Stimulated activated CD4-positive, alpha-beta T cell treated with anti-CD3 and anti-CD28 coated beads, TNF-alpha, amount 100 ng/mL, for 4 hours (primary cell): ENCODE measurements at regions not wholly inside any gene's neighbourhood (a gene's known extent, or its start where the extent isn't known, plus 50 kb on each side); places are given as distances from the start of the nearest gene placed in this dataset.
"Not testable (repeated sequence)": the region's sequence is repeated elsewhere in the genome, so short reads cannot be mapped to it uniquely, and the experiment has no call there.

ENCODE experiments used
- DNase-seq, 3 experiments: peaks; one replicate each; pipeline ENCODE4 v3.0.0-alpha.2; 2020; ENCODE audit warnings: low read depth in 3 of 3

DNA sequence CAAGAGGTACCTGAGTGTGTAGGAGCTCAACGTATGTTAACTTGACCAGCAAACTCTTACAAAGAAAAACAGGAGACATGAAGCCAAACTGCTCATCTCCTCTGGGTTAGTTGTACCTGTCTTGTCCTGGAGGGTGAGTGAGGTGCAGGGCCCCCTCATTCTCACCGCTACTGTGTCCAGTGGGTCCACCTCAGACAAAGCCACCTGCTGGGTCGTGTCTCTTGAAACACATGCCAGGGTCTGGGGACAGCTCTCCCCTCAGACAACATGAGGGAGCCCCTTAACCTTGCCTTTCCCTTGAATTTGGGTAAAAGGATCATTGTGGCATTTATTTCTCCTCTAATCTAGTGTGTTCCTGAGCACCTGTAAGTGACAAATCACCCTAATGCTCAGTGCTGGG is 185.6 kb downstream of the TLE3 start:
- no peak for DNase-seq

DNA sequence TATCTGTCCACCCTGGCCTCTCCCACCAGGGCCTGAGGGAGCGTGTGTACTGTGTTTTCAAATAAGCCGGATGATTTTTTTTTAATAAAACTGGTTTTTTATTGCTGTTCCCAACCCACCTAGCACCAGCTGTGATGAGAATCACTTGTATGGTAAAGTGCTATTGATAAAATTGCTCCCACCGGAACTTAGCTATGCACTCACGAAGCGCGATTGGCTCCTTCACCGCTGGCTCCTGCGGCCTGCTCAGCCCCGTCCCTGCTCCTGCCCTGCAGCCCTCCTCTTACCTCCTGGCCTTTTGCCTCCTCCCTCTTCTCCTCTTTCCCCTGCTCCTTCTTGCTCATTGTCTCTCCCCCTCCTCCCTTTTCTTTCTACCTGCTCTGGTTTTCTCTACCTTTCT is 183.7 kb downstream of the TLE3 start:
- no peak for DNase-seq

DNA sequence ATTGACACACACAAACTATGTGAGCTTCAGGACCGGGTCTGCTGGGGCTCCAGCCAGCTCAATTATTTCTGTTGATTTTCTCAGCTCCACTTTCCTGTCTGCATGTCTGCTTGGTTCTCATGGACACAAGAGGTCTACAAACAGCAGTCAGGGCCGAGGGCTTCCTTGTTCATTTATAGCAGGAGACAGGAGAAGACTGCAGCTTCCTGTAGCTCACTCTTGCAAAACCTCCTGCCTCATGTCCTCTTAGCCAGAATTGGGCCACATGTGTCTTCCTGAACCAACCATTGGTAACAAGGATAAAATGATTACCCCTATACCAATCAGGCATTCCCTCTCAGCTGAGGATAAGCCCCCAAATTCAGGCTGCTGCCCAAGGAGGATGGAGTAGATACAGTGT is 182.8 kb downstream of the TLE3 start:
- no peak for DNase-seq

DNA sequence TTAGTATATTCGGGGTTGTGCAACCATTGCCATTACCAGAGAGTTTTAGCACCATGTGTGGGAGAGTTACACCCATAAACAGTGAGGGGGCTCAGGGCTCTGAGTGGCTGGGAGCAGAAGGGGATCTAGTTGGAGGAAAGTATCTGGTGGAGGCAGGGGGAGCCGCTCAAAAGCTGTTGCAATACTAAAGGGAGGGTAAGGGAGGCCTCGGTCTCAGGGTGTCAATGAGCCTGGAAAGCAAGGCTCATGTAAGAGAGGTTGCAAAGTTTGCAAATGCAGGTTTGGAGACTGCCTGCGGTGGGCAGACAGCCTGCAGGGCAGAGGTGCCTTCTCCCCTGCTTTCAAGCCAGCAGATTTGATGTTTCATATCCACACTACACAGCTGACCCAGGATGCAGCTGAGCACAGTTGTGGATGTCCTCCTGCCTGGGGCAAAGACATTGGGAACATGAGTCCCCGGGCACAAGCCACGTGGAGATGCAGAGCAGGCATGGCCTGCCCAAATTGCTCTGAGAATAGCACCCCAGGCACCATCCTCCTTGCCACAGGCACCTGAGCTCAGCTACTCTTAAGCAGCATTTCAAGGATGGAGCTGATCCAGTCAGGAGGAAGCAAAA is 181.4 kb downstream of the TLE3 start:
- DNase-seq = no peak

DNA sequence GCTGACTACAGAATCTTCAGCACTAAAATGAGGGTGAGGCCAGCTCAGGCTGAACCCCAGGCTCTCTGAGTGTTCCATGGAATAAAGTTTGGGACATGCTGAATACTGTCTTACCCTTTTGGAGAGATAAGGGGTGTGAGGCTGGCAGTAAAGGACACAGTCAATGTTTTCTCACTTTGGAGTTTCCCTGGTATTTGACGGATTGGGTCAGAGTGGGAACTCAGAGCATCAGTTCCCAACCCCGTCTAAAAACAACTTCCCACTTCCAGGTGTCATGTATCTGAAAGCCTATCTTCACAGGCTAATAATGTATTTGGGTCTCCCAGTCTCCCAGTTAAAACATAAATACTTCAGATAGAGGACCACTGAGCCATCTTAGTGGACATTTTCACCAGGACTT is 180.7 kb downstream of the TLE3 start:
- no peak for DNase-seq

DNA sequence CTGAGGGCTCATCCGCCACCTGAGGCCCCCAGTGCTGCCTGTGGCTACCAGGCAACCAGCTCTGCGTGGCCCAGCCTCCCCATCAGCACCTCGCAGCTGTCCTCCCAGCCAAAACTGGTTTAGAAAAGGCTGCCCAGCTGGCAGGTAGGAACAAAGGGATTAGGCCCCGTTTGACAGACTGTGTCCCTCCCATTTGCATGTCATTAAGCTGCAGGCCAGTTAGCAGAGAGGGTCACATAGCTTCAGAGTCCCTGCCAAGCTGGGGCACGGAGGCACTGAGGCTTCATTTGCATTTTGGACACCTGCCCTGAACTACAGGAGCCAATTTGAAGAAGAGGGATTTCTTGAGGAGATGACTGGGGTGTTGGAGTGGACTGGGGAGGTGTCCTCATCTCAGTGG is 177.9 kb downstream of the TLE3 start:
- no peak for DNase-seq

DNA sequence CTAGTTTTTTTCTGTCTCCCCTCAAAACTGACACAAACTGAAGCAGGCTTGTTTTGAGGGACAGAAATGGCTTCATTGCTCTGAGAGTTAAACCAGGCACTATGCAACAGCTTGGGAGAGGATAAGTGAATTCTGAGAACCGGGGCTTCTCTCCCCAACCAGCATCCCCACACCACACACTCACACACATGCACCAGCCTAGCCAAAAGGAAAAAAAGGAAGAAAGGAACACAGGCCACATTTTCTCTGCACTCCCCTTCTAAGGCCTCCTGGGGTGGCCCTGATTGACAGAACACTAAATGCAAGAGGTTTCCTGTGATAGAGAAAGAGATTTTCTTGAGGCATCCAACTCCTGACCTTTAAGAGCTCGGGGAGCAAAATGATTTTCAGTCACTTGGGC is 177.5 kb downstream of the TLE3 start:
- DNase-seq = no peak

DNA sequence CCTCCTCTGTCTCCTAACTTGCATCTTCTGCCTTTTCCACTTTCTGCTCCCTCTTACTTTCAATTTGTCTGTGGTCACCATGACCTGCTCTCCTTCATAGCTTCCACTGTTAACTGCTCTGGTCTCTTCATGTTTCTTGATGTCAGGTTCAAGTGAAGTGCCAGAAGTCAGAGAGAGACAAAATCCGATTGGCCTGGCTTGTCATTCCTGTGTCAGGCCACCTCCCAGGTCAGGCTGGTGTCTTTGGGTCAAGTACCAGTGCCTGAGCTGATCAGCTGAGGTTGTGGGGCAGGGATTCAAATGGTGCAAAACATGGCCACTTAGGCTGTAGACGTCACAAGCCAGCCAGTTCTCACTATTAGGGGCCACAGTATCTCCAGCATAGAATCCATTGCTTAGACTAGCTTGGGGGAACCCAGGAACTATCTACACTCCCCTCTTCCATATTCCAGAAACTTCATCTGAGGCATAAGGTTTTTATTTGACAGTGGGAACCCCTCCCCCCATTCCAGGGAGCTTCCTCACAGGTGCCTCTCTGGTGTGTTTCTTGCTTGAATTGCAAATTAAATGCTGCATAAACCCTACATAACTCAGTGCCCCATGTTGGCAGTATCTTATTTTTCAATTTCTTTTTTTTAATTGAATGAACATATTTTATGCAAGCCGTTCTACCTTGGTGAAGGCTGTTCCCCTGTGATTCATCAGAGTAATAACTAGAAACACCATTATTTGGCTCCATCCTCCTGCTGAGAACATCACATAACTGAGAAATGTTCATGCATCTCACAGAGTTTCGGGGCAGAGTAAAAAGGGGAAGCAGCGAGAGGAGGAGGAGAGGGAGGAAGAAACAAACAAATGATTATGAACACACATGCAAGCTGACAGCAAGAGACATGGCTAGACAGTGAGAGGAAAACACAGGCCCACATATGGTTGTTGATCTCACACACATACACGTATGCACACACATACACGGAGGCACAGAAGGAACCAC is 175.8 kb downstream of the TLE3 start:
- no peak for DNase-seq

DNA sequence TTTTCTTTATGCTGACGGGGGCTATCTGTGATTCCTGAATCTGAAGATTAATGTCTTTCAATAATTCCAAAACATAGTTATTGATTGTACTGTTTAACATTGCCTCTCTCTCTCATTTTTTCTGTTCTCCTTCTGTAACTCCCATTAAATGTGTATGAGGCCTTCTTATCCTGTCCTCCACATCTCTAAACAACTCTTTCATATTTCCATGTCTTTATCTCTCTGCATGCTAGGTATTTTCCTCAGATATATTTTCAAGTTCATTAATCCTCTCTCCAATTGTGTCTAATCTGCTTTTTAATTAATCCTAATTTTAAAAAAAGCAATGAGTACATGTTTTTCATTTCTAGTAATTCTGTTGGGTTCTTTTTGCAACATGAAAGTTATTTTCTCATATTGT is 173.2 kb downstream of the TLE3 start:
- no peak for DNase-seq

DNA sequence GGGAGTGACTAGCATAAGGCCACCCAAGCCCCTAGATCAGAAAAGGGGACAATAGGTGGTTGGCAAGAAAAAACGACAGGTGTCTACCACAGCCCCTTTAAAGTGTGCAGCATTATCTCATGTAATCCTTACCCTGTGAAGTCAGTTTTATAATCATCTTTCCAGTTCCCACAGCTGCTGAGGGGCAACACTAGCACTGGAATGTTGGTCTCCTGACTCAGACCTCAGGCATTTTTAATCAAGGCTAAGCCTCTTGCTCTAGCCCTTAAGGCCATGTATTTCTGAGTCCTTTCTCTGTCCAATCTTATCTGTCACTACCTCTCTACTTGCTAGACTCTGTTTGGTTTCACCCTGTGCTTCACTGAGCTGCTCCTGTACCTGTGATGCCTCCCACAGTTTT is 171.7 kb downstream of the TLE3 start:
- no peak for DNase-seq

DNA sequence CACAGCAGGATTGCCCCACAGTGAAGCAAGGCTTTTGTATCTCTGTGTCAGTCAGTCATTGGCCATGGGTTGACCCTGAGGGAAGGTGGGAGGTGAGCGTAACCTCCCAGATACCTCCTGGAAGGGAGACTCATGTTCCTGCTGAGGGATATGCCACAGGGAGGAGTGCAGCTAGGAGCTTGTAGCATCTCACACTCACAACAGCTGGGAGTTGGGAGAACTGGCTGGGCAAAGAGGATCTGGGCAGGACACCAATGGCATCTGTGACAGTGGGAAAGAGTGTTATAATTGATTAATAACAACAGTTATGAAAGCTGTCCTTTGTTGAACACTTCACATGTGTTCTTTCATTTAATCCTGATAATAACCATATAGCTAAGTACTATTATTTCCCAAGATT is 171.0 kb downstream of the TLE3 start:
- no peak for DNase-seq

DNA sequence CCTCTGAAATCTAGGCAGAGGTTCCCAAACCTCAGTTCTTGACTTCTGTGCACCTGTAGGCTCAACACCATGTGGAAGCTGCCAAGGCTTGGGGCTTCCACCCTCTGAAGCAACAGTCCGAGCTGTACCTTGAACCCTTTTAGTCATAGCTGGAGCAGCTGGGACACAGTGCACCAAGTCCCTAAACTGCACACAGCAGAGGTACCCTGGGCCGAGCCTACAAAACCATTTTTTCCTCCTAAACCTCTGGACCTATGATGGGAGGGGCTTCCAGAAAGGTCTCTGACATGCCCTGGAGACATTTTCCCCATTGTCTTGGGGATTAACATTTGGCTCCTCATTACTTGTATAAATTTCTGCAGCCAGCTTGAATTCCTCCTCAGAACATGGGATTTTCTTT is 168.8 kb downstream of the TLE3 start:
- not testable (repeated sequence) for DNase-seq

DNA sequence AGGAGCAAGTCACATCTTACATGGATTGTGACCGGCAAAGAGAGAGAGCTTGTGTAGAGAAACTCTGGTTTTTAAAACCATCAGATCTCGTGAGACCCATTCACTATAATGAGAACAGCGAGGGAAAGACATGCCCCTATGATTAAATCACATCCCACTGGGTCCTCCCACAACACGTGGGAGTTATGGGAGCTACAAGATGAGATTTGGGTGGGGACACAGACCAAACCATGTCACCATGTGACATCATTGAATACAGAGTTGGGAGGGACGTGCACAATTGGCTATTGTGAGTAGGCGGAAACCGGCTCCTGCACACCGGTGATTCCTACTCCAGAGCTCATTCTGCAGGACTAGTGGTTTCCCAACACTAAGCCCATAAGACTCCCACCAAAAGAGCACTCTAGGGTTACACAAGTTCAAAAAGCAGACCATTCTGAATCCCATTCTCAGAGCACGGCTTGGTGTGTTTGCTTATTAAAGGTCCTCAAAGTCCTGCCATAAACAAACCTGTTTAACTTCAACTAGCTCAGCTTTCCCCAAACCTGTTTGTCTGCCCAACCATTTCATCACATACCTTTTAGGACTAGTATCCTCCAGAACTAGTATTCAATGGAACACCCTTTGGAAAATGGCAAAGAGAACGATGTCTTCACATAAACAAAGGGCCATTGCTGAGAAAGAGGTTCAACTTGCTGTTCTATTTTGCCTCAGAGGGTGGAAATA is 167.6 kb downstream of the TLE3 start:
- DNase-seq = no peak

DNA sequence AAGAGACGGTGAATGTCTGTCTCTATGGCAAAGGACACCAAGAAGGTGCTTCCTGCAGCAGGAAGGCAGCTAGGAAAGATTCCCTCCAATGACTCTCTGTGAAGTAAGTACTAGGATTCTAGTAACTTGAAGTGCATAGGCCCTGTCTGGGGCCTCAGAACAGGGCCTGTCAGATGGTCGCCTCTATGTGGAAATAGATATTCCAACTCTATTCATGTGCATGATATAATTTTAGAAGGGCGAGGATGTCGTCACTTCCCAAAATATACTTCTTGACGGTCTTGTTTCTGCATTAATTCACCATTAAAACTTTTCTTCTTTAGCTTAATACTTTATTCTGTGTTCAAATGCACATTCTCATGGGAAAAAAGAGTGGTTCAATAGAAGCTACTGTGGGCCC is 167.0 kb downstream of the TLE3 start:
- no peak for DNase-seq

DNA sequence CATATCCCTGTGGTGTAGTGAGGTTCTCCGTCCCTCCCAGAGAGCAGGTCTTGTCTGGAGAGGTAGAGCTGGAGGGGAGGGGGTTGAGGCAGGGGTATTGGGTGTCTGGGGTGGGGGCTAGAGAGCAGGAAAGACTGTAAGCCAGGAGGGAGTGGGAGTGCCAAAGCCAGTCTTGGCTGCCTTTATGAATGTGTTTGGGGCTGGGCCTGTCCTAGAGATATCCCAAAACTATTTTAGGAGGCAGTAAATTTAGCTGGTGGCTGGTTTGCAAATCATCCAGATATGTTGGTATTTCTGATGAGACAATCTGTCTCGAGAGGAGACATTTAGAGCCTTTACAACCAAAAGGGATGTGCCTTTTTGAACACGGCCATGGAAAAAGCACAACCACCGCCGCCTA is 166.6 kb downstream of the TLE3 start:
- no peak for DNase-seq

DNA sequence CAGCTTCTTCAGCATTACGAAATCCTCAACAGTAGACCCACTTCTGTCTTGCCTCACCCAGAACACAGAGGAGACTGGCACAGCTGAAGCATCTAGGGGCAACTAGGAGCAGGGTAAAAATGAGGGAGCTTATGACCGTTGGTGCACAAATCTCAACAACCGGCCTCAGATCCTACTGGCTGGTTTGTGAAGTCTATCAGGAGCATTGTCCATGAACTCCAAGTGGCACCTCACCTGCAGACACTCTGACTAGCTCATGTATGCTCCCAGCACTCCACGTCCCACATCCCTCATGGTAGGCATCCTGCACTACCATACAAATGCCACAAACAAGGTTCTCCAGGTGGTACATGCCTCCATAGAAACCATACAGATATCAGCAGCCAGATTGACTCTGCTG is 163.1 kb downstream of the TLE3 start:
- no peak for DNase-seq

DNA sequence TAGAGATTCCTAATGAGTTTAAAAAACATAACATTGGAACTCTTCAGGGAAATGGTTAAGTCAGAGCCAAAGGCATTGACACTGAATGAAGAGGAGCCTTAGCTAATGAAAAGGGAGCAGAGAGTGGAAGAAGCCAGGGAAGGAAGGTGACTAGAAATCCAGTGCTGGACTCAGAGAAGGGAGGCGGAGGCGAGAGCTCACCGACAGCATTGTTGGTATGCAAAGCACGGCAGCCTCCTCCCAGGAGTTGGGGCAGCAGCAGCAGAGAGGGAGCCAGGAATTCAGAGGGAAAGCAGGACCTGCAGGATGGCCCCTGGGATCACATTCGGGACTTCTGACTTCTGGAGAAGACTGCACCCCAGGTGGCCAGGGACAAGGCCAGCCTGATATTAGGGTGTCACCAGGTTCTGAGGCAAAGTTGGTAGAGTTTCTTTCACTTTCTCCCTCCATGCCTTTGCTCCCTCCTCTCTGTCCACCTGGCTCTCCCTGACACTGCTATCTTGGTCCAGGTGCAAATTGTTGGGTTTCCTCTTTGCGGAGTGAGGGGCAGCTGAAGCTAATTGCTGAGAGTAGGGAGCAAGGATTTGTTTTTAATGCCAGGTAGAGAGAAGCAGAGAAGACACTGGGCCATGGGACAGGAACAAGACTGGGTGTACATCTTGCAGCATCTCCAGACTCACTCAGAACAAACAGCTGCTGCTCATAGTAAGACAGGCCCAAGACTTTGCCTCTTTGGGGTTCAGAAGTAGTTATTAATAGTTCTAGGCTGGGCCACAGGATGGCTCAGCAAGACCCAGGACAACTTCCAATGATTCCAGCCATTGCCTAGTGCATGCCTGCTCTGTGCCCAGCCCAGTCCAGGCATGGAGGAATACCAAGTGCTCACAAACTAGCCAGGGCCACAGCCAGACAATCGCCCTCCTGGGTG is 157.9 kb downstream of the TLE3 start:
- DNase-seq = no peak

DNA sequence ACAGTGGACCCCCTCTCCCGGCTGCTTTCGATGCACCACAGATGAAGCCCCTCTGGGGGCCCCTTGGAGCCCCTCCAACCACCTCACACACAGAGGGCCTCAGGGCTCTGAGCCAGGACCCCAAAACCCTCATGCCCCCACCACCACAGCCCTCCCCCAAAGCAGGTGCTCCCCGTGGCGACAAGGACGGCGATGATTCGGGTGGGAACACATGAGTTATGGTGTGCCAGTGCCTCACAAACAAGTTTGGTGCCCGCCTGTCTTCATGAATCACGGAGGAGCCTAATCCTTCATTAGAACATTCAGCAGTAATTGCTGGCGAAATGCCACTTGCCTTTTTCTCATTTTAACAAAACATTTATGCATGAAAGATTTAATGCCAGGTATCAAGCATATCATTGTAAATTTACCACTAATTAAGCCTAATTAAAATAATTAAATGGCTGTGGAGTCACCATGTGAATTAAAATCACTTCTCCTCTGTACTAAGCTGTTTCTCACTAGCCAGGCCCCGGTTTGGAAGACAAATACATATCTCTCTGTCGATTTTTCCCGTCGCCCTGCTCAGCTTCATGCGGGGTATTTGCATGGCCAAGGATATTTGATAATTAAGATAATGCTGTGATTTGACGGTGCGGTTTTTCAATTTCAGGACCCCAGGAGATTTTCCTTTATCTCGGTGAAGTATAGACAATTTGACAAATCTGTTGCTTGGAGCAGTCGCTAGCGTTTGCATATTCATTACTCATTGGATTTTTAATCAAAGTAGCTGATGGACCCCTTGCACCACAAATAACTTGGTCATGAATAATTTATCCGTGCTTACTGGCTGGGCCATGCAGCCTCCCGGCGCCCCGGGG is 157.0 kb downstream of the TLE3 start:
- DNase-seq = no peak

DNA sequence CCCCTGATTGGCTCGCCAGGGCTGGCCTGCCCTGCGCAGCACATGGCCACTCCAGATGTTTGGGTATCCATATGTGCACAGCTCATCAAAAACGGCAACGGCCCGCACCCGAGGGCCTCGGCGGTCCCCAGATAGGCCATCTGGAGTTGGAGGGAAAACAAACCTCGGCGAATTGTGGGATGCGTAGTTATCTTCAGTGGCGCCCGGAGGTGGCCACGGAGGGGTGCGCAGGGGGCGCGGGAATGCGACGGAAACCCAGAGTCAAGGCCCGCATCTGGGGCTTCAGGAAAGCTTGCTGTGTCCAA is 156.5 kb downstream of the TLE3 start:
- no peak for DNase-seq

DNA sequence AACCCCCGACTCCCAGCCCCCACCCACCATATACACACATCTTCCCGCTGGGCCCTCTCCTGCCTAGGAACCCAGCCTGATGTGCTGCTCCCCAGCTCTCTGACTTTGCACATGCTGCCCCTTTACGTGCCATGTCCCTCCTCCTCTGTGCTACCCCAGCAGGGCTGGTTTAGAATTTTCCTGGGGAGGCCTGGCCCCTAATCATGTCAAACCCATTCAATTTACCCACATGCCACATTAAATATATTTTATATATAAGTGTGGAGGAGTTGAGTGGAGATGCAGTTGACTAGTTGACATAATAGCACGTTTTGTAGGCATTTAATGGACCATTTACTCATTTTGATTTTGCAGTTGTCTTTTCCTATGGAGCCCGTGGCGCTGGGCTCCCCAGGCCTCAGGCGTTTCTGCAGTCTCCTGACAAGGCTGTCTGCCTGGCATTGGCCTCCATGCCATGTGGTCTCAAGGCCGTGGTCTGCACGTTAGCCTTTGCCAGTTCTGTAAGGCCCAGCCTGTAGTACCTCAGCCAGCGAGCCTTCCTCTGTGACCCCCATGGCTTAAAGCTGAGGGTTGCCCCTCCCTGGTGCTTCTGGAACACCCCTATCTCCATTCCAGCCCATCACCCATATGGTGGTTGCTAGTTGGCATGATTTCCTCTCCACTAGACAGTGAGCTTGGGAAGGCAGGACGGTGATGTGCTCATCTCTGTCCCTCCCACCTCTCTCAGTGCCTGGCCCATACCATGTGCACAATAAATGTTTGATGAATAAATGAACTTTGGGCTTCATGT is 155.8 kb downstream of the TLE3 start:
- no peak for DNase-seq
